Immature natural killer cell (primary cell): ENCODE measurements at regions not wholly inside any gene's neighbourhood (a gene's known extent, or its start where the extent isn't known, plus 50 kb on each side); places are given as distances from the start of the nearest gene placed in this dataset.
"Not testable (repeated sequence)": the region's sequence is repeated elsewhere in the genome, so short reads cannot be mapped to it uniquely, and the experiment has no call there.

ENCODE experiments used
- DNase-seq, 3 donors: peaks; one replicate each; pipeline ENCODE4 v3.0.0; 2022; ENCODE audit warnings: mixed read lengths in 1 of 3
- H3K27ac Mint-ChIP-seq, 6 donors: one replicate each; pipeline ENCODE4 v1.8.0; 2020; ENCODE audit warnings: mixed read lengths in 6 of 6, mild to moderate bottlenecking in 5 of 6, inconsistent platforms in 4 of 6, moderate library complexity in 3 of 6
- H3K27me3 Mint-ChIP-seq, 3 donors: one replicate each; pipeline ENCODE4 v1.8.0; 2020 to 2021; ENCODE audit warnings: low read depth in 3 of 3, mild to moderate bottlenecking in 3 of 3, mixed read lengths in 3 of 3, moderate library complexity in 3 of 3, inconsistent platforms in 1 of 3
- H3K36me3 Mint-ChIP-seq, 3 donors: one replicate each; pipeline ENCODE4 v1.8.0; 2020; ENCODE audit warnings: mixed read lengths in 3 of 3, inconsistent platforms in 2 of 3, mild to moderate bottlenecking in 2 of 3
- H3K4me1 Mint-ChIP-seq, 2 donors: one replicate each; pipeline ENCODE4 v1.8.0; 2020; ENCODE audit warnings: inconsistent platforms in 2 of 2, mild to moderate bottlenecking in 2 of 2, mixed read lengths in 2 of 2, moderate library complexity in 1 of 2
- H3K4me3 Mint-ChIP-seq, 5 donors: one replicate each; pipeline ENCODE4 v1.8.0; 2020; ENCODE audit warnings: mild to moderate bottlenecking in 5 of 5, mixed read lengths in 5 of 5, inconsistent platforms in 3 of 5, moderate library complexity in 3 of 5
- H3K9me3 Mint-ChIP-seq, 6 donors: one replicate each; pipeline ENCODE4 v1.8.0; 2020; ENCODE audit warnings: mild to moderate bottlenecking in 6 of 6, mixed read lengths in 6 of 6, inconsistent platforms in 4 of 6, moderate library complexity in 3 of 6

DNA sequence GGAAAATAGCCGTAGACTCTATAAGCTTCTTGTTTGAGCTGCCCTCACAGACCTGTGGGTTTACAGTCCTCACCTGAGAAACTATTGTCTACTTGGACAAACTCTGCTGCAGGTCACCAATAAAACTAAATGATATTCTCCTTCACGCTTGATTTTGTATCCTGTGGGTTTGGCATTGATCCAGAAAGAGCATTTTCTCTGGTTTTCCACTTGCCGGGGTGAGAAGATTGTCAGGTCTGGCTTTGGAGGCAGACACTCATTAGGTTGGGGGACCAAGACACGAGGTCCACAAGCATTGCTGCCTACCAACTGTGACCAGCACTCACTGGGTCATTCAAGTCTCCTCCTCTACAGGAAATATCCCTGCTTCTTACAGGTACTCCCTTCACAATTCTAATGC is 68.5 kb downstream of the CDC14C start:
- Mint-ChIP-seq H3K36me3 (no peaks in the 10 kb centered on the region), H3K27me3 (no peaks in the 10 kb centered on the region), H3K4me3 (no peak overlapping the region), H3K4me1 (no peaks in the 10 kb centered on the region), H3K27ac (no peak overlapping the region), H3K9me3 (peaks cover 5 to 35% (median 10%) of the 10 kb centered on the region in 6 donors)
- DNase-seq: no peak

DNA sequence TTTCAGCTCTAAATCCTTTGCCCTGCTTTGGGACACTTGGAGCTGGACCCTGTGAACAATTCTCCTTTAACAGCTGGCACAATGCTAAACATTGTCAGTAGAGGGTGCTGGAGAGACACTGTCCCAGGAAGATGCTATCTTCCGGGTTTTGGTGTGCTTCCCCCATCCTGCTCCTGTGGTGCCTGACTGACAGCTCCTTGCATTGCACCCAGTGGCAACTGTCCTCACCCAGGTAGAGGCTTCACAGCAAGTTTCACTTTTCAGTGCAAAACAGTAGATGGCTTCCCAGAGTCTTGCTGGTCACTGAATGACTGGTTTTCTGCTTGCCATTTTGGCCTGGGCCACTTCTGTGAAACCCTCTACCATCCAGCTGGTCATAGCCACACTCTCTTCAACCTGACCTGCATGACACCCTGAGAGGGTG is 77.3 kb downstream of the CDC14C start:
- Mint-ChIP-seq H3K27ac (no peak overlapping the region), H3K4me1 (no peaks in the 10 kb centered on the region), H3K27me3 (no peaks in the 10 kb centered on the region), H3K9me3 (peaks cover 2 to 25% (median 9%) of the 10 kb centered on the region in 6 donors), H3K4me3 (no peak overlapping the region), H3K36me3 (no peaks in the 10 kb centered on the region)
- DNase-seq: no peak

DNA sequence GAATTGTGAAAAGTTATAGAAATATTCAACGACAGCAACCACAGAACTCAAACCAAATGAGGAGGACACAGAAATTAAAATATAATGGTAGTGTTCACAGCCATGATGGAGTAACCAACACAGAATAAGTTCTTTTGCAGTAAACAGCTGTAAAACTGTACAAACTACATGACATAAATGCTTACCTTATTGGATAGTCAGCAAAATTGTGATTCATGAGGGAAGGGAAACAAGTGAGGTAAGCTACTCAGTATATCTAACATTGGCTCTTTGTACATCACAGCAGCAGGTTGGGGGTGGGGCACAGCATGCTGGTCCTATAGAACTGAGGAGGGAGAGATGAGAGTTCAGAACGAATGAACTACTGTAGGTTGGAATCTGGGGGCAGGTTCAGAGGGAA is 86.4 kb downstream of the CDC14C start:
- Mint-ChIP-seq H3K27me3 (peaks cover 0 to 5% (median 1%) of the 10 kb centered on the region in 3 donors), H3K4me3 (no peak overlapping the region), H3K36me3 (no peaks in the 10 kb centered on the region), H3K27ac (no peak overlapping the region), H3K9me3 (peaks cover 18 to 71% (median 32%) of the 10 kb centered on the region in 6 donors), H3K4me1 (no peaks in the 10 kb centered on the region)
- no peak for DNase-seq

DNA sequence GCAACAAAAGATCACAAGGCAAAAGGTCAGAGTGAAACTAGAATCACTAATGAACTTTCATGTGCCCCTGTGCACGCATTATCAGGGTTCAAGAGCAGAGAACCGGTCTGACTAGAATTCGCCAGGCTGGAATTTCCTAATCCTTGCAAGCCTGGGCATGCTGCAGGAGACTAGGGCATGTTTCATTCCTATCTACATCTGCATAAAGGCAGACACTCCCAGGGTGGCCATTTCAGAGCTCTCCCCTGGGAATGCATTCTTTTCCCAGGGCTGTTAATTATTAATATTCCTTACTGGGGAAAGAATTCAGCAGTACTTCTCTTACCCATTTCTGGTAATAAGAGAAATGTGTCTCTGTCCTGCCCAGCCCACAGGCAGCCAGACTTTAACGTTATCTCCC is 90.5 kb downstream of the CDC14C start:
- Mint-ChIP-seq H3K36me3 (no peaks in the 10 kb centered on the region), H3K4me3 (no peak overlapping the region), H3K27me3 (peaks cover 0 to 5% (median 1%) of the 10 kb centered on the region in 3 donors), H3K4me1 (no peaks in the 10 kb centered on the region), H3K27ac (no peak overlapping the region), H3K9me3 (peaks cover 12 to 62% (median 23%) of the 10 kb centered on the region in 6 donors)
- DNase-seq: no peak

DNA sequence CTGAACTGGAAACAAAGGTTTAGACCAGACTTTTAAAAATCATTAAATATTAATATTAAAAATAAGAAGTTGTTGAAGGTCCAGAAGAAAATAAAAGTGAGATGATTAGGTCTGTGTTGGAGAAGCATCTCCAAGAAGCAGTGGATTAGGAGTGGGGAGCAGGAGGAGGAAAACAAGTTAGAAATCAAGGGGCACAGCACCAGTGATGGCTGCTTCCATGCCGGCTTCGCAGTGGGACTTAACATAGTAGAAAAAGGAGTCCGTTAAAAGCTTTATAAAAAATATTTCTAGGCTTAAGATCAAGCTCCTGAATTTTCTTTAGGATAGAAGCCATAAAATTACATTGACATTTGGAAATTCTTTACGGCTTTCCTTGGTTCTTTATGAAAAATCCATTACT is 95.8 kb downstream of the CDC14C start:
- Mint-ChIP-seq H3K36me3 (no peaks in the 10 kb centered on the region), H3K27me3 (no peaks in the 10 kb centered on the region), H3K4me1 (no peaks in the 10 kb centered on the region), H3K4me3 (no peak overlapping the region), H3K9me3 (peaks cover 5 to 33% (median 14%) of the 10 kb centered on the region in 6 donors), H3K27ac (no peak overlapping the region)
- DNase-seq: no peak

DNA sequence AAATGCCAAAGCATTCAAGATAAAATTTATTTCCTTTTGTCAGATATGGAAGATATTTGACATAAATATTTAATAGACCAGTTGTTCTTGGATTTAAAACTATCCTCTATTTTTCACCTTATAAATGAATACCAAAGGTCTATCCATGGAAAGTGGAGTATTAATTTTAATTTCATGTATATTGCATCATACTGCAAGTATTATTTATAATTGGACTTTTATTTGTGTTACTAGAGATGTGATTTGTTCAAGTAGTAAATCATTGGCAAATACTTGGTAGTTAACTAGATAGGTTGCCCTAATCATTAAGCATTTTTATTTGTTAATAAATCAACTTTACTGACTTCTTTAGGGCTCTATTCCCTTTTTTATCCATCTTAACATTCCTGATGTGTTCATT is 98.1 kb downstream of the CDC14C start:
- H3K4me1 Mint-ChIP-seq: no peaks in the 10 kb centered on the region
- H3K36me3 Mint-ChIP-seq: no peaks in the 10 kb centered on the region
- no peak for DNase-seq
- no peak overlapping the region for H3K27ac Mint-ChIP-seq
- H3K9me3 Mint-ChIP-seq: peaks cover 0 to 39% (median 8%) of the 10 kb centered on the region in 6 donors
- H3K27me3 Mint-ChIP-seq: no peaks in the 10 kb centered on the region
- no peak overlapping the region for H3K4me3 Mint-ChIP-seq

DNA sequence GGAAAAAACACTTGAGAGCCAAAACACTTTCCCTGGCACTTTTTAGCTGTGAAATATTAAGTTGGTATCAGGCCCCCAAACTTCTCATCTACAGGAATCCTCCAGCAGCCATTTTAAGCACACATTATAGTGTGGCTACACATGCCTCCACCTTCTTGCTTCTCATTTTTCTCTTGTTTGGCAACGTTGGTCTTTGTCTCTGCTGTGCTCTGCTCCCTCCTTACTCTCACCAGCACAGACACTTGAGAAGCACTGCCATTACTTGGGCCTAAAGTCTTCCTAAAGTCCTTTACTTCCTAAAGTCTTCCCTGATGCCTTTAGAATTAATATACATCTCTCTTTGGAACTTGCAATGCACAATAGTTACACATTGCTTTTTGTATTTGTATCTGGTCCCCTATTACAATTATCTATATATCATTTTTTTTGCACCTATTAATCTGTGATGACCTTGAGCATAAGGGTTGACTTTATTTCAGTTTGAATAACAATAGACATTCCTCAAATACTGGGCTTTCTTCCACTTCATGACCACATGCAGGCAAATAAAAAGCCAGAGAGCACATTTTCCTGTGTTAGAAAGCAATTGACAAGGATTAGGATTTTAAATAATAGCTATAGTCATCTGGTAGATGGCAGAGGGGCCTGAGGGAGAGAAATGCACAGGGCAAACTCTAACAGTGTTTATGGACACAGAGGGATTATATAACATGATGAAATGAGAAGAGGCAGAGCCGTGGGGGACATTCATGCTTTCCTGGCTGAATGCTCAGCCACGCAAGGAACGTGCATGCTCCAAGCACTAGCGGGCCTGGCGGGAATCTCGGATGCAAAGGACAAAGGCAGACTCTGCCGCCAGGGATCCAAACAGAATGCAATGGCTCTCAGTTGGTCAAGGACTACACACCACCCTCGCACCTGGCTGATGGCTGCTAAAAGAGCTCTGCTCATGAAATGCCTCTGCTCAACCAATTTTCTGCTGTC is 99.3 kb downstream of the CDC14C start:
- Mint-ChIP-seq H3K4me1 (no peaks in the 10 kb centered on the region), H3K27me3 (no peaks in the 10 kb centered on the region), H3K27ac (no peak overlapping the region), H3K4me3 (no peak overlapping the region), H3K9me3 (peaks cover 2 to 36% (median 11%) of the 10 kb centered on the region in 6 donors), H3K36me3 (no peaks in the 10 kb centered on the region)
- DNase-seq: no peak

DNA sequence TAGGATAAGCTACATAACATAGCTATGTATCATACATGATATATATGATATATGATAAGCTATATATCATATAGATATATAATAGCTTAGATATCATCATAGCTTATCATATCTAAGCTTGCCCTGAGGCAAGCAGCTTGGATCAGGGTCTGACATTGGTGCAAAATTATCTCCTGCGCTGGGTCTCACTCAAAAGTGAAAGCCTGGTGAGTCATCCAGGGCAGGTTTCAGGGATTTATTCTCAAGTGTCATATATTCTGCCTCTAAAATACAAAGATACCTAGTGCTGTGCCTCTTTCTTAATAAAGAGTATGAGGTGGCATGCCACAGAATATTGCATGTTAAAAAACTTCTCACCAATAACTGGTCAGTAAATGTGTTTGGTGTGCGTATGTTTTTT is 105.9 kb downstream of the CDC14C start:
- no peaks in the 10 kb centered on the region for H3K36me3 Mint-ChIP-seq
- H3K27me3 Mint-ChIP-seq: peaks cover 0 to 1% (median 0%) of the 10 kb centered on the region in 3 donors
- peaks cover 2 to 16% (median 6%) of the 10 kb centered on the region in 6 donors for H3K9me3 Mint-ChIP-seq
- H3K27ac Mint-ChIP-seq: no peak overlapping the region
- no peaks in the 10 kb centered on the region for H3K4me1 Mint-ChIP-seq
- no peak overlapping the region for H3K4me3 Mint-ChIP-seq
- DNase-seq: no peak

DNA sequence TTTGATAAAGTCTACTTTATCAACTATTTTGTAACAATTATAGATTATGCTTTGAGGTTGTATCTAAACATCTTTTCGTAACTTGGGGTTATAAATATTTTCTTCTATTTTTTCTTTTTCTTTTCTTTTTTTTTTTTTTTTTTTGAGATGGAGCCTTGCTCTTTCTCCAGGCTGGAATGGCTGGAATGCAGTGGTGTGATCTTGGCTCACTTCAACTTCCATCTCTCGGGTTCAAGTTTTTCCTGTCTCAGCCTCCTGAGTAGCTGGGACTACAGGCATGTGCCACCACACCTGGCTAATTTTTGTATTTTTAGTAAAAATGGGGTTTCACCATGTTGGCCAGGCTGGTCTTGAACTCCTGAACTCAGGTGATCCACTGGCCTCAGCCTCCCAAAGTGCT is 108.8 kb downstream of the CDC14C start:
- peaks cover 0 to 12% (median 5%) of the 10 kb centered on the region in 6 donors for H3K9me3 Mint-ChIP-seq
- not testable (repeated sequence) for H3K4me1 Mint-ChIP-seq, H3K4me3 Mint-ChIP-seq, DNase-seq, H3K27me3 Mint-ChIP-seq, H3K36me3 Mint-ChIP-seq, H3K27ac Mint-ChIP-seq

DNA sequence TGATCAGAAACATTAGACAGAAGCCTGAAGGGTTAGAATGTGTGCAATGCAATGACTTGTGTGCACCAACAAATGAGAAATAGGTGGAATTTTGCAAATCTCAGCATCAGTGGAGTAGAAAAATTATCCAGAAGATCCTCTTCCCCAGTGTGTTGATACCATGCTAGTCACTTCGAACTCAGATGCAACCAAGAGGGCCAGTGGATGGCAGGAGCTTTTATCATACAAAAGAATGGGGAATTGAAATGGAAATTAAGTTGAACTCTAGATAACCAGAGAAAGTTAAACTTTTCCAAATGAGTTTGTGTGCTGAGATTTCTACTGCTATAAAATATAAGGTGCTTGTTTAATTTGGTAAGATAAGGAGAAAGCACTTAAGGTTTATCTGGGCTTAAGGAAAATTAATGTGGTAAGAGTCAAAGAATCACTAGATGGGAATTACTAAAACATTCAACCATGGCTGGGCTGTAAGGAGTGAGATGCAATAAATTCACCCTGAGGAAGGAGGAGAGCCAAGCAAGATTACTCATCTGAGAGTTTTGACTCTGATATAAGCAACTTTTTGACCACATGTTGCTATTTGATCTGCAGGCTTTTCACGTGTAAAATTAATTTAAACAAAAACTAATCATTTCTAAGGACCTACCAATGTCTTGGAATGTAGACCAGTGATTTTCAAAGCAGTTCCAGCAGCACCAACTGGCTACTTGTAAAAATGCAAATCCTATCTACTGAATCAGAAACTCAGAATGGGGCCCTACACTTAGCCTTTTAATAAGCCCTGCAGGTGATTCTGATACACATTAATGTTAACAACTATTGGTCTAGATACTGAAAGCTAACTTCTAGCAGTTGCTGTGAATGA is 113.2 kb downstream of the CDC14C start:
- Mint-ChIP-seq H3K27me3 (peaks cover 0 to 2% (median 0%) of the 10 kb centered on the region in 3 donors), H3K9me3 (peaks cover 1 to 32% (median 12%) of the 10 kb centered on the region in 6 donors), H3K36me3 (no peaks in the 10 kb centered on the region), H3K4me1 (no peaks in the 10 kb centered on the region), H3K4me3 (no peak overlapping the region), H3K27ac (no peak overlapping the region)
- DNase-seq: no peak

DNA sequence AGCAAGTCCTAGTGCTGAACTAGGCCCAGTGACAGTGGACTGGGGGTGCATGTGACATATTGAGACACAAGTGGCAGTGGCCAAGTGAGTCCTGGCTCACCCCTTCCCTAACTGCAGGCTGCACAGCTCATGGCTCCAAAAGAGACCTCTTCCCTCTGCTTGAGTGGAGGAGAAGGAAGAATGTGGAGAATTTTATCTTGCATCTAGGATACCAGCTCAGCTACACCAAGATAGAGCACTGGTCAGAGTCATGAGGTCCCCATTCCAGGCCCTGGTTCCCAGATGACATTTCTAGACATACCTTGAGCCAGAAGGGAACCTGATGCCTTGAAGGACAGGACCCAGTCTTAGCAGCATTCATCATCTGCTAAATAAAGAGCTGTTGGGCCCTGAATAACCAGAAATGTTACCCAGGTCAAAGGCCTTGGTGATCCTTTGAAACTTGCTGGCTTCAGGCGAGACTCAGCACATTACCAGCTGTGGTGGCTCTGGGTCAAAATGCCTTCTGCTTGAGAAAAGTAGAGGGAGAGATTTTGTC is 114.5 kb downstream of the CDC14C start:
- DNase-seq: no peak
- Mint-ChIP-seq H3K4me3 (no peak overlapping the region), H3K27me3 (peaks cover 0 to 2% (median 0%) of the 10 kb centered on the region in 3 donors), H3K36me3 (no peaks in the 10 kb centered on the region), H3K4me1 (no peaks in the 10 kb centered on the region), H3K9me3 (peaks cover 4 to 42% (median 16%) of the 10 kb centered on the region in 6 donors), H3K27ac (no peak overlapping the region)

DNA sequence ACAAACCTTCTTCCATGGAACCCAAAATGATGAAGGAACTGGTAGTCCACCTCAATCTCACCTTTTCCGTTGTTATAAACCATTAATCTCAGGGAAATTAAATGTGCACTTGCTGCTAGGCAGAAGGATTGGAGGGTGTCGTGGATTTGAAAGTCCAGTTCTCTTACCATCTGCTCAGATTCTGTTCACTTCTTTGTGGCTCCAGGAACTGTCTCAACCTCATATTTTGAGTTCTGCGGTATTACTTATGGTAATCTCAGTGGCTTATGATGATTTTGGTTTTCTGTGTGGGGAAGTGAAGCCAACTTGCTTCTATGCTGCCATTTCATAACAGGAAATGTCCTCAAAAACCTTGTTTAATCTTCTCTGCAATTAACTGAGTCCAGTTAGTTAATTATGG is 136.4 kb downstream of the CDC14C start:
- no peak overlapping the region for H3K27ac Mint-ChIP-seq
- H3K4me3 Mint-ChIP-seq: no peak overlapping the region
- no peaks in the 10 kb centered on the region for H3K4me1 Mint-ChIP-seq
- H3K27me3 Mint-ChIP-seq: peaks cover 0 to 1% (median 0%) of the 10 kb centered on the region in 3 donors
- H3K9me3 Mint-ChIP-seq: peaks cover 5 to 35% (median 8%) of the 10 kb centered on the region in 6 donors
- no peak for DNase-seq
- H3K36me3 Mint-ChIP-seq: no peaks in the 10 kb centered on the region

DNA sequence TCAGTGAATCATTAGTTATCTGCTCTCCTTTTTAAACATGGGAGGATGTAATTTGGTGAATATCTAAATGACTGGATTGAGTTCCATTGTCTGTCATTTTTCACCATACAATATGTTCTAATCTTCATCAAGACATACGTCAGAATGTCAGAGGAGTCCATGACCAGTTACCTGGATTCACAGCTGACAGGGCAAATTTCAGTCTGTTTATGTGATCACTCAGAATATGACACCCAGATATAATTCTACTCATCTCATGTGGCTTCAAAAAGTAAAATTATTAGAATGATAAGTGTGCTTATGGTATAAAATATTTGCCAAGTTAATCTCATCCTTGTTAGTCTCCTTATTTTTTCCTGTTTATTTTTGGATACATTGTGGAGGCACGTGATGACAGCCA is 150.2 kb downstream of the CDC14C start:
- no peak for DNase-seq
- H3K27ac Mint-ChIP-seq: no peak overlapping the region
- H3K27me3 Mint-ChIP-seq: no peaks in the 10 kb centered on the region
- peaks cover 3 to 12% (median 5%) of the 10 kb centered on the region in 6 donors for H3K9me3 Mint-ChIP-seq
- peaks cover 0 to 3% (median 0%) of the 10 kb centered on the region in 3 donors for H3K36me3 Mint-ChIP-seq
- no peaks in the 10 kb centered on the region for H3K4me1 Mint-ChIP-seq
- H3K4me3 Mint-ChIP-seq: no peak overlapping the region
